NCI-H1694 treated with DMSO at 0.1 percent for 48 hours (cell line): ENCODE measurements at regions not wholly inside any gene's neighbourhood (a gene's known extent, or its start where the extent isn't known, plus 50 kb on each side); places are given as distances from the start of the nearest gene placed in this dataset.

Experiments used
- DNase-seq: peaks from one replicate; lab custom pipeline; 2025; lab: John Stamatoyannopoulos, UW

DNA sequence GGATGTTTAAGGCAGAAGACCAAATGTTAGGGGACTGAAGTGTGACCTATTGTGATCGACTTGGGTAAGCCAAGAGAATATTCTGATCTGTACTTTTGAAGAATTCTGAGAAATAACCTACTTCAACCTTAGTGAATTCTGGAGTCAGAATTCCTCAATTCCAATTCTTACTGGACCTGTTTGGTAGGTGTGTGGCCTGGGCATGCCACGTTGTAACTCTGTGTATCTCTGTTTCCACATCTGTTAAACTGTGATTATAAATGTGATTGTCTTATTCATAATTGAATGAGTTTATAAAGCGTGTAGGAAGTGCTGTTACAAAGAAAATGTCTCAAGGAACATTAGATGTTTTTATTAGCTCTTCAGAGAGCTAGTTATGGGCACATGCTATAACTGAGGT is 64.5 kb downstream of the TUSC1 start:
- DNase-seq = no peak

DNA sequence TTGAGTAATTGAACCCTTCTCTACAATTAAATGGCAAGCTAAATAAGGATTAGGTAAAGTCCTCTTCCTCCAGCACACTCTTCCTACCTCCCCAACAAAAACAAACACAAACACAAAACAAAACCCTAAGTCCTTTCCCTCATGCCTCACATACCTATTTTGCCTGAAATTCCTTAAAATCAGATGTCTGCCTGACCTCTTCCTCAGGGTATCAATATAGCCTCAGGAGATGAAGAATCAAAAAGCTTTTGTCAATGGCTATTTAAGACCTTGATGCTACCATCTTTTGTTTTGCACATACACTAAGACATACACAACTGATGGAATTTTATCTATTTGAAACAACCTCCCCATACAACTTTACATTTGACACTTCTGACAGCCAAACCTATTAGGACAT is 75.1 kb downstream of the TUSC1 start:
- DNase-seq = no peak

DNA sequence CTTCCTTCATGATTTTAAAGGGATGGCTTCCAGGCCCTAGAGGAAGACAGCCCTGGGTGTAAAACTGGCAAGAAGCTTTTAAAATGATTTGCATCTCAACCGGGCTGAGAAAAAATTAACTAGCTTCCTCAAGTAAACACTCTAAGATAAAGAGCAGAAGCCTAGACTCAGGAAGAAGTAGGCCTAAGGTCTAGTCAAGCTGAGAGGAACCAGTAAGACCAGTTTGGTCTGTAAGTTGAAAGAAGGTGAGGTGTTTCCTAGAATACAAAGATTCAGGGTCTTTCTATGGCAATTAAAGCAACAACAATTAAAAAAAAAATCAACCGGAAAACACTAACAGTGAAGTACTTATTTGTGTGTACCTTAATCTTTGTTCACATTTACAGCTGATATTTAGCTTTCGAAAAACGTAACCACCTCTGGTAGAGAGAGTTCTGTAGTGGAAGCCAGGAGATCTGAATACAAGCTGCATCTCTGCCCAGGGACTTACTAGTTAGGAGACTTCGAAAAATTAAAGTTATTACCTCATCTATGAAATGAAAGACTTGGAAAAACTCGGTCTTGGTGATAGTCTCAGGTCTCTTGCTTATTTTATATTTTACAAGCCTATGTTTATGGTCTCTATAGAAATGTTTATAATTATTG is 75.7 kb downstream of the TUSC1 start:
- DNase-seq = no peak

DNA sequence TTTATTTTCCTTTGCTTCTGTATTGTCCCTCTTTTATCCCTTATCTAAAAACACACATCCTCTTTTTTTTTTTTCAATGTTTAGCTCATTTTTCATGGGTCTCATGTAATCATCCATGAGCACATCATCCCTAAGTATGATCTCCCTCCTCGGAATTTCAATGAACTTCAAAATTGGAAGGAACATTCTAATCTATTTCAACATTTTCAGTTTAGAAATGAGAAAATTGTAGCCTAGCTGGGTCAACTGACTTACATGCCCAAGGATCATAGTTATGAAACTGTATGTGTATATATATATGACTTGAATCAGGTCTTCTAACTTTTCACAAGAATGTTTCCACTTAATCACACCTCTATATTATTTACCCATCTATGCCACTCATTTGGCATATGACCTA is 77.7 kb downstream of the TUSC1 start:
- DNase-seq = no peak

DNA sequence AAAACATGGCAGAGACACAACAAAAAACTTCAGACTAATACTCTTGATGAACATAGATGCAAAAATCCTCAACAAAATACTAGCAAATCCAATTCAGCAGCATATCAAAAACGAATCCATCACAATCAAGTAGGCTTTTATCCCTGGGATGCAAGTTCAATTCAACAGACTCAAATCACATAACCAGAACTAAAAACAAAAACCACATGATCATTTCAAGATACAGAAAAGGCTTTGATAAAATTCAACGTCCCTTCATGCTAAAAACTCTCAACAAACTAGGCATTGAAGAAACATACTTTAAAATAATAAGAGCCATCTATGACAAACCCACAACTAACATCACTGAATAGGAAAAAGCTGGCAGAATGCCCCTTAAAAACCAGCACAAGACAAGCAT is 93.6 kb downstream of the TUSC1 start:
- no peak for DNase-seq

GRCh38 chr9:25573281-25573680 is 105.0 kb downstream of the TUSC1 start:
- no peak for DNase-seq

- no peak for DNase-seq
These were observed 106.8 kb downstream of the TUSC1 start for GRCh38 chr9:25571491-25571890.

- no peak for DNase-seq
These were observed 107.4 kb downstream of the TUSC1 start for GRCh38 chr9:25570802-25571201.

DNA sequence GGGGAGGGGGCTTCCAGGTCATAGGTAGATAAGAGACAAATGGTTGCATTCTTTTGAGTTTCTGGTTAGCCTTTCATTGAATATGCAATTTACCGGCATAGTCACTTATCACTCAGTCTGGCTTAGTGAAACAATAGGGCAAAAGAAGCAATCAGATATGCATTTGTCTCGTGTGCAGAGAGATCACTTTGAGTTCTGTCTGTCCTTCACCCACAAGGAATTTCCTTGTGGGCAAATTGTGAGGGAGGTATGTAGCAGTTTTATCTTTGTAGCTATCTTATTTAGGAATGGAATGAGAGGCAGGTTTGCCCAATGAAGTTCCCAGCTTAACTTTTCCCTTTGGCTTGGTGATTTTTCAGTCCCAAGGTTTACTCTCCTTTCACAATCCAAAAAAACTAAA is 116.1 kb downstream of the TUSC1 start:
- no peak for DNase-seq

DNA sequence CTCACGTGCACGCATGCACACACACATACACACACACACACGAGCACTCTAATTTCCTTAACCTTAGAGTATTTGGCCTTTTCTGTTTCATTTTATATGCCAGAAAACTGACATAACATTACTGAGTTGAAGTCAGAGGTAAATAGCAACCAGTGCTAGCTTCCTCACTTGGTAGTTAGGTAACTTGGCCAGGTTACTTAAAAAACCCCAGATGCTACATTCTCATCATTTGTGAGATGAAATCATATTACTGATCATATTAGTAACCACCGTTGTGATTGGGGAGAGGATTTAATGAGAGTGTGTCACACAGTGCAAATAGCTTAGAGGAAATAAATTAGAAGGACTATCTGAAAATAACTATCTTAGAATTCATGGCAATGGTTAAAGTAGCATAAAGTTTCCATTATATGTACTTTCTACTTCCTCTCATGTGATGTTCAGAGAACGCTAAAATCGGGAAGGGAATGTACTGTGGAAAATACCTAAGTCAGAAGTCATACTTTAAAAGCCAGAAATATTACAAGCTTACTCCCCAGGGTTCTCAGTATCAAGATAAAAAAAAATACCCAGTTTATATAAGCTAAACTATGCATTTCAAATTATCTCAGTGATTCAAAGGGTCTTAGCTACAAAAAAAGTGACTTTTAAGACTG is 120.5 kb downstream of the TUSC1 start:
- no peak for DNase-seq

GRCh38 chr9:25556540-25556939 is 121.7 kb downstream of the TUSC1 start:
- no peak for DNase-seq

DNA sequence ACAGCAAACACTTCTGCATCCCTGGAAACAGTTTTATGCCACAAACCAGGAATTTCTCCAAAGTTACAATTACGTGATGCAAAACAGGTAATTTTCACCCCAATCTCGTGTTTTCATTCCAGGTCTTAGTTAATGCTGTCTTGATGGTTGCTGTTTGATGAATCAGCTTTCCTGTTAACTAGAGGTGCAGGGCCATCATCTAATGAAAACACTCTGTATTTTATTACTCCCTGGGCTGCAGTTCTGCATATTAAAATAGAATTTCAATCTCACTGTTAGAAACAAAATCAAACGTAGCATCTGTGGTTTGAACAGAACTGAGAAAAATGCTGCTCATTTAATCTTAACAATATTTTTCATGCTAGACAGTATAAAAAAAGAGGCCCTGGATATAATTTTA is 129.4 kb downstream of the TUSC1 start:
- no peak for DNase-seq

DNA sequence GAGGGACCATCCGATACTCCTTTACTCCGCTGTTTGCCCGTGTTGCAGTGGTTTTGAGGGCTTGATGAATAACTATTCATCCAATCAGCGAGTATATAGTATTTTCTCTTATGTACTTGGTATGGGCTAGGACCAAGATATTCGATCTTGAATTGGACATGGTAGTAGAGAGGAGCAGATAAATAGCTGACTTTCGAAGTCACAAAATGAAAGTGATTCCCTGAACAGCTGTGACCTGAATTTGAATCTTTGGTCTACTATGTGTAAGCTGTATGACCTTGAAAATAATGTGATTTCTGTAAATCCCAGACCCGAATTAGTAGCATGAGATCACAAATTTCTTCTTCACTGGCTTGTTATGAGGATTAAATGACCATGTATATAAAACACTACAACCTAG is 134.4 kb downstream of the TUSC1 start:
- no peak for DNase-seq

- no peak for DNase-seq
These were observed 135.9 kb downstream of the TUSC1 start for GRCh38 chr9:25542319-25542718.

- DNase-seq = no peak
These were observed 140.4 kb downstream of the TUSC1 start for GRCh38 chr9:25537808-25538207.

DNA sequence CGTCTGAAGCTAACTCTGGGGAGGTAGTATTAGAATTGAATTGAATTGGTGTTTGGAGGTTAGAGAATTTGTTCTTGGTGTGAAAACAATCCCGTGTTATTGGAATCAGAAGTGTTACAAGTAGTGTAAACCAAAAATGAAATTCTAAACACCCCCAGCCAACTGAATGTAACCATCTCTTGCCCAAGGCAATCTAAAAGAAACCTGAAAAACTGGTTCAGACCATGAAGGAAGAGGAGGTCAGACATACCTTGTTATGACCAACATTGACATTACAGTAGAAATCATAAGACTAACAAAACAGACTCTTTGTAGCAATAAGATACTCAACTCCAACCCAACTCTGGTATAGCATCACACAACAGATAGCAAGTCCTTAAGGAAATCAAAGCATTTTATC is 159.0 kb downstream of the TUSC1 start:
- no peak for DNase-seq

- DNase-seq = no peak
These were observed 160.5 kb downstream of the TUSC1 start for GRCh38 chr9:25517701-25518100.

DNA sequence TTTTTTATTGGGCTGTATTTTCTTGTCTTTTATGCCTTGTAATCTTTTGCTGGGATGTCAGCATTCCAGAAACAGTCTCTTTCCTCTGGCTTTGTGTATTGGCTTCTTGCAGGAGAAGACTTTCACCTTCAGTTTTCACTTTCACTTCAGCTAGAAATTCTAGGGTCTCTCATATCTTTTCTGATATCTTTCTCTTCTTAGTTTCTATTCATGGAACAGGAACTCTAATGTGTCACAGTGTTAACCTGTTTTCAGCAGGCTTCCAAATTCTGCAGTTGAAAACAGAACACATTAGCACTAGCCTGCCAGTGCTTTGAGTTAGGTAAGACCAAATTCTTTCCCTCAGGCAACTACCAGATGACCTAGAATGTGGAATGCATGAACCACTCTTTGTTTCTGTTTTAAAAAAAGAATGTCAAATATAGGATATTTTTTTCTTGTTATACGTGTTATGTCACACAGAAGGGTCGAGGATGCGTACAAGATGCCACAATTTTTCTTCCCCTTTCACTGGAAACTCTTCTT is 164.7 kb downstream of the TUSC1 start:
- DNase-seq = no peak

DNA sequence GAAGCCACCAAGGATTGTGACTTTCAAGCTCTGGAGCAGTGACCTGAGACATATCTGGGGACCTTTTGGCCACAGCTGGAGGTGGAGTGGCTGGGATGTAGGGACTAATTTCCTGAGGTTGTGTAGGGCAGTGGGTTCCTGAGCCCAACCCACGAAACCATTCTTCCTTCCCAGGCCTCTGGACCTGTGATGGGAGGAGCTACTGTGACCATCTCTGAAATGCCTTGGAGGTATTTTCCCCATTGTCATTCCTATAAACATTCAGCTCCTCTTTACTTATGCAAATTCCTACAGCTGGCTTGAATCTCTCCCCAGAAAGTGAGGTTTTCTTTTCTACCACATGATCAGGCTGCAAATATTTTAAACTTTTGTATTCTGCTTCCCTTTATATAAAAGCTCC is 172.6 kb downstream of the TUSC1 start:
- no peak for DNase-seq

DNA sequence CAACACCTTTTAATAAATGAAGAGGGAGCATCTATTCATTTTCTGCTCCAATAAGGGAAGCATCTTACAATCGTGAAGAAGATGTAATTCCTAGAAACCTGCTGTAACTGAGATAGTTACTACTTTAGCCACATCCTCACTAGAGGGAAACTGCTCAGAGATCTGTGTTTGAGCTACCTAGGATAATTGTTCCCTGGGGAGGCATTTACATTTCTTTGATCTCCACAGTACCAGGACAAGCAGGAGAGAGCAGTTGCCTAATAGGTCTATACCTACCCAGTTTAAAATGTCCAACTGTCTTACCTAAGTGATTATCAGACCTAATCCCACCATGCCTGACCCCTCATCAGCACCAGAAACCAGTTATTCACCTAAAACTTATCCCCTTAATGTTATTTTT is 196.9 kb downstream of the TUSC1 start:
- DNase-seq = no peak

DNA sequence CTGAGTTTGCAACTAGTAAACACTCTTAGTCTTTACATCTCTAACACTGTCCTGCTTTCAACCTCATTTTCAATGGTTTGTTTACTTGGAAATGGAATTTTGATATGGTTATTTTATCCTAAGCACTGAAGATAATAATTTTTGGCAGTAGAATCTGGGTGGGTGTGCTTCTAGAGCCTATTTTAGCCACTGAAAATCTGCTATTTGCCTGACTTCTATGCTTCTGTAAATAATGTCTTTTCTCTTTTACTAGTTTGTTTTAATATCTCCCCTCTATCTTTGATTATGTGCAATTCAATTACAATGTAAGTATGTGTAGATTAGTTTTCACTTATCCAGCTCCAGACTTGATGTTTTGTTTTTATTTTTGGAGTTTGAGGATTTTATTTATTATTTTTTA is 197.5 kb downstream of the TUSC1 start:
- DNase-seq = no peak

GRCh38 chr9:25472681-25473080 is 205.6 kb downstream of the TUSC1 start:
- no peak for DNase-seq

DNA sequence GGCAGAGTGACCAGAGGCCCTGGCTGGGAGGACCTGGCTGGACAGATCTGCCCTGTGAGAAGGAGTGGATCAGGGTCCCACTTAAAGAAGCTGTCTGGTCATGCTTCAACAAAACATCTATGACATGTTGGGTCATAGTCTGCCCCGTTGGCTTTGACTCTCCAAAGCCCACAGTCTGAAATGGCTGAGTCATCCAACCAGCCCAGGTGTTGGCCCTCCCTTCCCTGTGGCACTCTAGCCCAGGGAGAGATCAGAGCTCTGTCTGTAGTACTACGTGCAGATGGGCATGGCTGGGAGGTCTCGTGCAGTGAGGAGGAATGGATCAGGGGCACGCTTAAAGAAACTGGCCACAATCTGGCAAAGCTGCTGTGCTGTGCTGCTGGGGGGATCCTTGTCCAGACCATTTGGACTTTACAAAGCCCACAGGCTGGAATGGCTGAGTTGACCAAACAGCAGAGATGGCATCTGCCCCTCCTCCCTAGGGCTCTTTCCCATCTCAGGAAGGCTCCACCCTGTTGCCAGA is 206.1 kb downstream of the TUSC1 start:
- no peak for DNase-seq

GRCh38 chr9:25461416-25461815 is 216.8 kb downstream of the TUSC1 start:
- no peak for DNase-seq
